DND-41 (cell line): ENCODE measurements at regions not wholly inside any gene's neighbourhood (a gene's known extent, or its start where the extent isn't known, plus 50 kb on each side); places are given as distances from the start of the nearest gene placed in this dataset.

Experiments used
- ATAC-seq: fragments of 200-7000 bp; cut with Tn5 transposase; 3 replicates; pipeline ENCODE4 v1.9.1; 2021; ENCODE audit warnings: low read depth; ENCODE audit not compliant: insufficient read depth
- DNase-seq: peaks from one replicate; pipeline ENCODE4 v3.0.0-alpha.2; 2020
- H2AFZ ChIP-seq: 2 replicates; pipeline ENCODE4 v1.6.0; 2012; ENCODE audit warnings: low read depth, low read length
- H3K27ac ChIP-seq: 2 replicates; pipeline ENCODE4 v1.5.1; 2012; ENCODE audit warnings: low read length, inconsistent platforms
- H3K27me3 ChIP-seq: fragments of 200-600 bp; sonication (generic); 2 replicates; pipeline ENCODE4 v1.6.0; 2012; ENCODE audit warnings: low read length, mild to moderate bottlenecking, inconsistent platforms; ENCODE audit not compliant: insufficient read depth, poor library complexity
- H3K36me3 ChIP-seq: 2 replicates; pipeline ENCODE4 v1.5.1; 2012; ENCODE audit warnings: low read length, inconsistent platforms; ENCODE audit not compliant: insufficient read depth
- H3K4me1 ChIP-seq: 2 replicates; pipeline ENCODE4 v1.5.1; 2012; ENCODE audit warnings: mild to moderate bottlenecking, low read length; ENCODE audit not compliant: insufficient read depth
- H3K4me2 ChIP-seq: 2 replicates; pipeline ENCODE4 v1.6.0; 2012; ENCODE audit warnings: mild to moderate bottlenecking, moderate library complexity, low read length, inconsistent platforms; ENCODE audit not compliant: insufficient read depth
- H3K4me3 ChIP-seq, 2 experiments: fragments of 200-600 bp in 1 of 2; shearing (Covaris generic) in 1 of 2; 2 replicates each; pipeline ENCODE4 v1.5.1; 2012 to 2016; ENCODE audit warnings: inconsistent platforms in 2 of 2, low read length in 2 of 2, mild to moderate bottlenecking in 2 of 2, low read depth in 1 of 2, moderate library complexity in 1 of 2
- H3K79me2 ChIP-seq: 2 replicates; pipeline ENCODE4 v1.6.0; 2012; ENCODE audit warnings: low read length, inconsistent platforms; ENCODE audit not compliant: insufficient read depth
- H3K9ac ChIP-seq: 2 replicates; pipeline ENCODE4 v1.6.0; 2012; ENCODE audit warnings: low read depth, mild to moderate bottlenecking, inconsistent platforms, low read length, moderate library complexity
- H3K9me3 ChIP-seq: 2 replicates; pipeline ENCODE4 v1.5.1; 2012; ENCODE audit warnings: low read length, moderate library complexity, mild to moderate bottlenecking, inconsistent platforms; ENCODE audit not compliant: insufficient read depth, severe bottlenecking
- H4K20me1 ChIP-seq: 2 replicates; pipeline ENCODE4 v1.6.0; 2012; ENCODE audit warnings: low read length; ENCODE audit not compliant: insufficient read depth
- CTCF ChIP-seq: IDR thresholded peaks from 2 replicates; pipeline ENCODE4 v1.5.1; 2012; ENCODE audit warnings: borderline replicate concordance, low read length, moderate library complexity, mild to moderate bottlenecking; ENCODE audit not compliant: poor library complexity, severe bottlenecking; ENCODE audit errors: extremely low read depth
- EZH2 ChIP-seq: IDR thresholded peaks from 3 replicates; pipeline ENCODE4 v1.6.1; 2012; ENCODE audit warnings: borderline replicate concordance, low read depth, mild to moderate bottlenecking, moderate library complexity, low read length, inconsistent platforms; ENCODE audit not compliant: severe bottlenecking

GRCh38 chr9:79012561-79012960, 559.2 kb upstream of the TLE4 start:
- Histone ChIP-seq H2AFZ (no peak overlapping the region), H3K9me3 (no peaks in the 10 kb centered on the region), H3K4me2 (no peak overlapping the region), H3K36me3 (no peaks in the 10 kb centered on the region), H3K27ac (no peak overlapping the region), H3K4me1 (no peaks in the 10 kb centered on the region), H3K79me2 (no peaks in the 10 kb centered on the region), H4K20me1 (no peaks in the 10 kb centered on the region), H3K27me3 (no peaks in the 10 kb centered on the region), H3K4me3 (no peak overlapping the region), H3K9ac (no peak overlapping the region)
- DNase-seq: no peak
- ATAC-seq: no peak
- TF ChIP-seq CTCF (no peak), EZH2 (no peak)

- Histone ChIP-seq H3K27me3 (no peaks in the 10 kb centered on the region), H4K20me1 (no peaks in the 10 kb centered on the region), H3K36me3 (no peaks in the 10 kb centered on the region), H3K27ac (no peak overlapping the region), H3K9ac (no peak overlapping the region), H2AFZ (no peak overlapping the region), H3K4me3 (no peak overlapping the region), H3K4me2 (no peak overlapping the region), H3K4me1 (no peaks in the 10 kb centered on the region), H3K79me2 (no peaks in the 10 kb centered on the region), H3K9me3 (no peaks in the 10 kb centered on the region)
- DNase-seq (no peak), ATAC-seq (no peak)
- TF ChIP-seq EZH2 (no peak), CTCF (no peak)
These were observed 557.8 kb upstream of the TLE4 start for GRCh38 chr9:79013715-79014610.

GRCh38 chr9:79014929-79015699, 556.7 kb upstream of the TLE4 start:
- Histone ChIP-seq H3K27ac (no peak overlapping the region), H3K9me3 (no peaks in the 10 kb centered on the region), H3K79me2 (no peaks in the 10 kb centered on the region), H3K36me3 (no peaks in the 10 kb centered on the region), H3K27me3 (no peaks in the 10 kb centered on the region), H3K4me2 (no peak overlapping the region), H2AFZ (no peak overlapping the region), H4K20me1 (no peaks in the 10 kb centered on the region), H3K9ac (no peak overlapping the region), H3K4me3 (no peak overlapping the region), H3K4me1 (no peaks in the 10 kb centered on the region)
- TF ChIP-seq CTCF: no peak
- no peak for TF ChIP-seq EZH2
- no peak for DNase-seq
- ATAC-seq: no peak
